ENCODE measurements at regions not wholly inside any gene's neighbourhood (a gene's known extent, or its start where the extent isn't known, plus 50 kb on each side); places are given as distances from the start of the nearest gene placed in this dataset.

DNA sequence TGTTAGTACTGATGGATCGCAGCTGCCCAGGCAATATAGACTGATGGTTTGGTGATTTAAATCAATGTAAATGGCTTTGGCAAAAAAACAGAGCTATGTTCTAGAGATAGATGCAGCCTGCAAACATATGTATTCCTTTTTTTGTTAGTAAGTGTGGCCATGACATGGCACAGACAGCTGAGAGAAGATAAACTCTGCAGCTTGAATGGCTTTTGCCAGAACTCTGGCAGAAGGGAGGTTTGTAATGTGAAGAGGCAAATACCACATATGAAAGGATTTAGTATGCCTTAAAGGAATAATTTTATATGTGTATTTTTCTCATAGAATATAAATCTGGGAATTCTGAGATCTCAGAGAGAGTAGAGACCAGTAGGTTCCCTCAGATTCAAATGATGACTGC is 340.2 kb upstream of the DMAC1 start:
- TF ChIP-seq EZH2phosphoT487 (conservative IDR thresholded peaks at IDR 0.05; ENCODE audit: low read length) = no peak
- TF ChIP-seq, protein P1, sequence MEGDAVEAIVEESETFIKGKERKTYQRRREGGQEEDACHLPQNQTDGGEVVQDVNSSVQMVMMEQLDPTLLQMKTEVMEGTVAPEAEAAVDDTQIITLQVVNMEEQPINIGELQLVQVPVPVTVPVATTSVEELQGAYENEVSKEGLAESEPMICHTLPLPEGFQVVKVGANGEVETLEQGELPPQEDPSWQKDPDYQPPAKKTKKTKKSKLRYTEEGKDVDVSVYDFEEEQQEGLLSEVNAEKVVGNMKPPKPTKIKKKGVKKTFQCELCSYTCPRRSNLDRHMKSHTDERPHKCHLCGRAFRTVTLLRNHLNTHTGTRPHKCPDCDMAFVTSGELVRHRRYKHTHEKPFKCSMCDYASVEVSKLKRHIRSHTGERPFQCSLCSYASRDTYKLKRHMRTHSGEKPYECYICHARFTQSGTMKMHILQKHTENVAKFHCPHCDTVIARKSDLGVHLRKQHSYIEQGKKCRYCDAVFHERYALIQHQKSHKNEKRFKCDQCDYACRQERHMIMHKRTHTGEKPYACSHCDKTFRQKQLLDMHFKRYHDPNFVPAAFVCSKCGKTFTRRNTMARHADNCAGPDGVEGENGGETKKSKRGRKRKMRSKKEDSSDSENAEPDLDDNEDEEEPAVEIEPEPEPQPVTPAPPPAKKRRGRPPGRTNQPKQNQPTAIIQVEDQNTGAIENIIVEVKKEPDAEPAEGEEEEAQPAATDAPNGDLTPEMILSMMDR (IDR thresholded peaks at IDR 0.05; ENCODE audit: insufficient read depth, low read length, poor library complexity, severe bottlenecking) = no peak
- H3K27ac ChIP-seq (ENCODE audit: low read depth, low read length) = no peak overlapping the region
- no peaks in the 10 kb centered on the region for H3K27me3 ChIP-seq (ENCODE audit: low read length)
- no peak overlapping the region for H3K9ac ChIP-seq (ENCODE audit: low read length)
- H2AFZ ChIP-seq (ENCODE audit: low read depth, low read length, severe bottlenecking) = no peak overlapping the region
- H3K4me3 ChIP-seq (ENCODE audit: insufficient read depth, low read length, poor library complexity, severe bottlenecking) = no peak overlapping the region
- no peaks in the 10 kb centered on the region for H3K79me2 ChIP-seq (ENCODE audit: insufficient read depth, low read length)
- no peaks in the 10 kb centered on the region for H3K36me3 ChIP-seq (ENCODE audit: low read length)
- no peak overlapping the region for H3K4me2 ChIP-seq (ENCODE audit: low read depth, low read length, poor library complexity, severe bottlenecking)
- no peaks in the 10 kb centered on the region; the same call in 1 of the 2 replicates for H3K9me3 ChIP-seq (ENCODE audit: insufficient read depth, low read length)
- H3F3A ChIP-seq (ENCODE audit: insufficient read depth) = no peaks in the 10 kb centered on the region
- no peaks in the 10 kb centered on the region for H4K20me1 ChIP-seq (ENCODE audit: low read depth, low read length)
- H3K9me2 ChIP-seq (replicated peaks; ENCODE audit: insufficient read depth, low read length) = no peaks in the 10 kb centered on the region

DNA sequence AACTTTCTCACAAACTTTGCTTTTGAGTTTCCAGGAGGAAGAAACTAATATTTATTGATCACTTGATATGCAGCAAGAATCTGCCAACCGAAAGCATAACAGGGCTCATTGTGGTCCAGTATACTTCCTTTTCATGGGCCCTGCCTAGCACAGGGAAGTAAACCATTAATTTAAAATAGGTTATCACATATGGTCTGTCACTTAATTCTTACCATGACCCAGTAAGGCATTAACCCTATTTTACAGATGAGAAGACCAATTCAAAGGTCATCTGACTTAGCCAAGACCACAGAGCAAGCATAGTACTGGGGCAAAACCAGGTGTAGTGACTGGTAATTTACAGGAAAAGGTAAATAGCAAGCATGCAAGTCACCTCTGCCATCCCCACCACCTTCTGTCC is 336.9 kb upstream of the DMAC1 start:
- Histone ChIP-seq H3K36me3 (ENCODE audit: low read length) (no peaks in the 10 kb centered on the region), H3K9me2 (replicated peaks; ENCODE audit: insufficient read depth, low read length) (no peaks in the 10 kb centered on the region), H3K27me3 (ENCODE audit: low read length) (no peaks in the 10 kb centered on the region), H3K9me3 (ENCODE audit: insufficient read depth, low read length) (no peaks in the 10 kb centered on the region; the same call in 1 of the 2 replicates), H2AFZ (ENCODE audit: low read depth, low read length, severe bottlenecking) (no peak overlapping the region), H3K4me3 (ENCODE audit: insufficient read depth, low read length, poor library complexity, severe bottlenecking) (no peak overlapping the region), H3K79me2 (ENCODE audit: insufficient read depth, low read length) (no peaks in the 10 kb centered on the region), H3K9ac (ENCODE audit: low read length) (no peak overlapping the region), H3K4me2 (ENCODE audit: low read depth, low read length, poor library complexity, severe bottlenecking) (no peak overlapping the region), H3F3A (ENCODE audit: insufficient read depth) (no peaks in the 10 kb centered on the region), H4K20me1 (ENCODE audit: low read depth, low read length) (no peaks in the 10 kb centered on the region), H3K27ac (ENCODE audit: low read depth, low read length) (no peak overlapping the region)
- no peak for TF ChIP-seq EZH2phosphoT487 (conservative IDR thresholded peaks at IDR 0.05; ENCODE audit: low read length)
- TF ChIP-seq, protein P1 (IDR thresholded peaks at IDR 0.05; ENCODE audit: insufficient read depth, low read length, poor library complexity, severe bottlenecking) = no peak

DNA sequence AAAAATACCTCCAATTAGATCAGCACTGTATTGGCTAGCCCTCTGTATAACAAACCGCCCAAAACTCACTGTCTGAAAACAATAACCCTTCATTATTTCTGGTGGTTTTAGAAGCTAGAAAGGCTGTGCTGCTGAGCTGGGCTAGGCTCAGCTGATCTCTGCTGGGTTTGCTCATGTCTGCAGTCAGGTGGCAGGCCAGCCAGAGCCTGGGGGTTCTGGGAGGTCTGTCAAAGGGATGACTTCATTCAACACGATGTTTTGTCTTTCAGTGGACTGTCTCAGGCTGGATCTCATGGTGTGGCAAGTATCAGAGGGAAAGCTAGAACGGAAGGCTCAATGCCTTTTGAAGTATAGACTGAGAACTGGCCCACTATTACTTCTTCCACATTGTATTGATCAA is 335.1 kb upstream of the DMAC1 start:
- H3K4me3 ChIP-seq (ENCODE audit: insufficient read depth, low read length, poor library complexity, severe bottlenecking) = no peak overlapping the region
- H4K20me1 ChIP-seq (ENCODE audit: low read depth, low read length) = no peaks in the 10 kb centered on the region
- no peak for TF ChIP-seq EZH2phosphoT487 (conservative IDR thresholded peaks at IDR 0.05; ENCODE audit: low read length)
- TF ChIP-seq, protein P1 (IDR thresholded peaks at IDR 0.05; ENCODE audit: insufficient read depth, low read length, poor library complexity, severe bottlenecking) = no peak
- no peaks in the 10 kb centered on the region for H3K36me3 ChIP-seq (ENCODE audit: low read length)
- H3K9me2 ChIP-seq (replicated peaks; ENCODE audit: insufficient read depth, low read length) = no peaks in the 10 kb centered on the region
- H3K9me3 ChIP-seq (ENCODE audit: insufficient read depth, low read length) = no peaks in the 10 kb centered on the region; the same call in 1 of the 2 replicates
- H3K27me3 ChIP-seq (ENCODE audit: low read length) = no peaks in the 10 kb centered on the region
- no peaks in the 10 kb centered on the region for H3K79me2 ChIP-seq (ENCODE audit: insufficient read depth, low read length)
- H3F3A ChIP-seq (ENCODE audit: insufficient read depth) = no peaks in the 10 kb centered on the region
- no peak overlapping the region for H3K27ac ChIP-seq (ENCODE audit: low read depth, low read length)
- no peak overlapping the region for H3K9ac ChIP-seq (ENCODE audit: low read length)
- no peak overlapping the region for H2AFZ ChIP-seq (ENCODE audit: low read depth, low read length, severe bottlenecking)
- H3K4me2 ChIP-seq (ENCODE audit: low read depth, low read length, poor library complexity, severe bottlenecking) = no peak overlapping the region
